ENCODE measurements at regions not wholly inside any gene's neighbourhood (a gene's known extent, or its start where the extent isn't known, plus 50 kb on each side); places are given as distances from the start of the nearest gene placed in this dataset.

DNA sequence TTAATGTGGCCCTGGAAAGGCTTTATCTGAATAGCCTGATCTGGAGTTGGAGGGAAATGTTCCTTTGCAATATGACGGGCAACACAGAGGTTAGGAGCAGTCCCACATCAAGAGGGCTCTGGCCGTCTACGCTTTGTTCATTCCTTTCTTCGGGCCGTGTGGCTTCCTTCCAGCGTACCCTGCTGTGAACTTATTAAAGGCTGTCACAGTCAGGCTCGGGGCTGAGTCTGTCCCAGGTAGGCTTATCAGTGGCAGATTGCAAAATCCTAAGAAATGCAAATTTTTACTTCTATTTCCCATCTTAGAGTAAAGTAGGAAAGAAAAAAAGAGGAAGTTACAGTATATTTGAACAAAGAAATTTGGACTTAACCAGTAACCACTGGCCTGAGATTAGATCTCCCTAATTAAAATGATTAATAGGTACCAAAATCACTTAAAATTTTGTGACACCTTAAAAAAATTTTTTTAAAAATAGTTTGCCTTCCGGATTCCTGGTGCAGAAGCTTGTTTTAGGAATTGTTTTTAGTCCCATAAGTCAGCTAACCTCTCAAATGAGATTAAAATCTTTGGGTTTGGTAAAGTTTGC lies 453.1 kb upstream of the MKI67 start:
- TF ChIP-seq, protein P1, sequence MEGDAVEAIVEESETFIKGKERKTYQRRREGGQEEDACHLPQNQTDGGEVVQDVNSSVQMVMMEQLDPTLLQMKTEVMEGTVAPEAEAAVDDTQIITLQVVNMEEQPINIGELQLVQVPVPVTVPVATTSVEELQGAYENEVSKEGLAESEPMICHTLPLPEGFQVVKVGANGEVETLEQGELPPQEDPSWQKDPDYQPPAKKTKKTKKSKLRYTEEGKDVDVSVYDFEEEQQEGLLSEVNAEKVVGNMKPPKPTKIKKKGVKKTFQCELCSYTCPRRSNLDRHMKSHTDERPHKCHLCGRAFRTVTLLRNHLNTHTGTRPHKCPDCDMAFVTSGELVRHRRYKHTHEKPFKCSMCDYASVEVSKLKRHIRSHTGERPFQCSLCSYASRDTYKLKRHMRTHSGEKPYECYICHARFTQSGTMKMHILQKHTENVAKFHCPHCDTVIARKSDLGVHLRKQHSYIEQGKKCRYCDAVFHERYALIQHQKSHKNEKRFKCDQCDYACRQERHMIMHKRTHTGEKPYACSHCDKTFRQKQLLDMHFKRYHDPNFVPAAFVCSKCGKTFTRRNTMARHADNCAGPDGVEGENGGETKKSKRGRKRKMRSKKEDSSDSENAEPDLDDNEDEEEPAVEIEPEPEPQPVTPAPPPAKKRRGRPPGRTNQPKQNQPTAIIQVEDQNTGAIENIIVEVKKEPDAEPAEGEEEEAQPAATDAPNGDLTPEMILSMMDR (IDR thresholded peaks at IDR 0.05; ENCODE audit: low read depth, low read length), result no peak
- TF ChIP-seq EZH2phosphoT487 (IDR thresholded peaks at IDR 0.05; ENCODE audit: low read depth), result no peak

Data from OCI-LY3 (cell line).